Esophagus squamous epithelium (tissue), 5 donors: ENCODE measurements at regions not wholly inside any gene's neighbourhood (a gene's known extent, or its start where the extent isn't known, plus 50 kb on each side); places are given as distances from the start of the nearest gene placed in this dataset.

Experiments used
- DNase-seq: peaks from one replicate; lab custom pipeline; 2025; lab: John Stamatoyannopoulos, UW
- H3K27ac ChIP-seq, 4 donors: fragments of 200-600 bp; sonication (generic); one replicate each; pipeline ENCODE4 v1.5.1; 2016 to 2019; ENCODE audit warnings: mild to moderate bottlenecking in 1 of 4
- H3K27me3 ChIP-seq, 4 donors: fragments of 200-600 bp; sonication (generic); 1 replicate in 3 of 4; 2 replicates in 1 of 4; pipeline versions ENCODE4 v1.5.1 to v1.6.0; 2017 to 2021; ENCODE audit warnings: antibody characterized with exemption in 1 of 4
- H3K36me3 ChIP-seq, 3 donors: fragments of 200-600 bp; sonication (generic); one replicate each; pipeline ENCODE4 v1.5.1; 2016 to 2019
- H3K4me1 ChIP-seq, 3 donors: fragments of 200-600 bp; sonication (generic); one replicate each; pipeline ENCODE4 v1.5.1; 2017 to 2019
- H3K4me3 ChIP-seq, 4 donors: fragments of 200-600 bp; sonication (generic); 1 replicate in 3 of 4; 2 replicates in 1 of 4; pipeline ENCODE4 v1.5.1; 2016 to 2019; ENCODE audit warnings: mild to moderate bottlenecking in 2 of 4, moderate library complexity in 1 of 4
- H3K9me3 ChIP-seq, 3 donors: fragments of 200-600 bp; sonication (generic); one replicate each; pipeline ENCODE4 v1.5.1; 2016 to 2019
- POLR2A ChIP-seq, 4 donors: fragments of 450-650 bp; IDR thresholded peaks; one replicate each; pipeline ENCODE4 v1.6.1; 2017; ENCODE audit warnings: antibody characterized with exemption in 4 of 4, mild to moderate bottlenecking in 4 of 4, moderate library complexity in 3 of 4
- WGBS, 2 donors: methylation state at CpG; one replicate each; pipeline ENCODE4 v1.1.5; 2018; 5-methylcytosine and 5-hydroxymethylcytosine counted together
- intact Hi-C: fragments of 100-400 bp; cut with DNase I; formaldehyde crosslinking; loops from one replicate; pipeline ENCODE4 v1.15.0; 2022
- TF ChIP-seq, protein P1 (sequence below), 6 experiments: fragments of 450-650 bp in 4 of 6; fragments of 200-600 bp in 2 of 6; sonication (generic) in 2 of 6; IDR thresholded peaks; one replicate each; pipeline ENCODE4 v1.5.1; 2016 to 2019; ENCODE audit warnings: antibody characterized with exemption in 6 of 6, mild to moderate bottlenecking in 4 of 6, moderate library complexity in 4 of 6
- donor health status: DM: yes; HTN: yes; CAD: no.

- H3K27me3 ChIP-seq: no peaks in the 10 kb centered on the region
- no peak overlapping the region for H3K27ac ChIP-seq
- WGBS, 2 donors: 53 to 64% methylated on average over 10 of the region's 10 CpGs
- H3K4me3 ChIP-seq: no peak overlapping the region
- DNase-seq: no peak
- TF ChIP-seq, protein P1, sequence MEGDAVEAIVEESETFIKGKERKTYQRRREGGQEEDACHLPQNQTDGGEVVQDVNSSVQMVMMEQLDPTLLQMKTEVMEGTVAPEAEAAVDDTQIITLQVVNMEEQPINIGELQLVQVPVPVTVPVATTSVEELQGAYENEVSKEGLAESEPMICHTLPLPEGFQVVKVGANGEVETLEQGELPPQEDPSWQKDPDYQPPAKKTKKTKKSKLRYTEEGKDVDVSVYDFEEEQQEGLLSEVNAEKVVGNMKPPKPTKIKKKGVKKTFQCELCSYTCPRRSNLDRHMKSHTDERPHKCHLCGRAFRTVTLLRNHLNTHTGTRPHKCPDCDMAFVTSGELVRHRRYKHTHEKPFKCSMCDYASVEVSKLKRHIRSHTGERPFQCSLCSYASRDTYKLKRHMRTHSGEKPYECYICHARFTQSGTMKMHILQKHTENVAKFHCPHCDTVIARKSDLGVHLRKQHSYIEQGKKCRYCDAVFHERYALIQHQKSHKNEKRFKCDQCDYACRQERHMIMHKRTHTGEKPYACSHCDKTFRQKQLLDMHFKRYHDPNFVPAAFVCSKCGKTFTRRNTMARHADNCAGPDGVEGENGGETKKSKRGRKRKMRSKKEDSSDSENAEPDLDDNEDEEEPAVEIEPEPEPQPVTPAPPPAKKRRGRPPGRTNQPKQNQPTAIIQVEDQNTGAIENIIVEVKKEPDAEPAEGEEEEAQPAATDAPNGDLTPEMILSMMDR (IDR thresholded peaks at IDR 0.05): no peak
- no peak for TF ChIP-seq POLR2A (IDR thresholded peaks at IDR 0.05)
- H3K9me3 ChIP-seq: no peaks in the 10 kb centered on the region
- intact Hi-C loops: no loop called here
- no peaks in the 10 kb centered on the region for H3K36me3 ChIP-seq
- H3K4me1 ChIP-seq: no peaks in the 10 kb centered on the region
Measured at GRCh38 chr13:22461854-22462490, 718.8 kb upstream of the SGCG start.

GRCh38 chr13:22463089-22463488 lies 717.7 kb upstream of the SGCG start:
- WGBS, 2 donors: 52 to 61% methylated on average over 2 of the region's 2 CpGs
- H3K36me3 ChIP-seq: no peaks in the 10 kb centered on the region

DNA sequence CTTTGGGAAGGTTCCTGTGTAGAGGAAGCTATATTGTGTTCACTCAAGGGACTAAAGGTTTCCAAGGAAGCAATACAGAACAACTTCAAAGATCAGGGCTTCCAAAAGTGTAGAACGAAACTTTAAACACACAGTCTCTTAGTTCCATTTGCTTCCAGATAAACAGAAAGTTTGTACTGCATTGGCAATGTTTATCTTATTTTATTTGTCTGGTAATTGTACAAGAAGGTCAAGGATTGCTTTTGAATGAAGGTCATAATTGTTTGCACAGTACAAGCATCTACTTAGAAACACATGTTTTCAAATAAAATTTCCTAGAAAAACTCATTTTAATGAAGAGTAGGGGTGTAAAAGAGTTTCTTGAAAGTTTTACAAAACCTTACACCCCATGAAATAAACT lies 712.7 kb upstream of the SGCG start:
- intact Hi-C loops: no loop called here
- Histone ChIP-seq H3K27me3 (no peaks in the 10 kb centered on the region), H3K36me3 (no peaks in the 10 kb centered on the region), H3K4me1 (no peaks in the 10 kb centered on the region), H3K27ac (no peak overlapping the region), H3K4me3 (no peak overlapping the region), H3K9me3 (no peaks in the 10 kb centered on the region)
- no peak for TF ChIP-seq POLR2A (IDR thresholded peaks at IDR 0.05)
- TF ChIP-seq, protein P1 (IDR thresholded peaks at IDR 0.05): no peak
- 52 to 55% methylated on average over 1 of the region's 1 CpG for WGBS, 2 donors
- DNase-seq: no peak

More at GRCh38 chr13:22463089-22463488, 717.7 kb upstream of the SGCG start:
- TF ChIP-seq, protein P1 (IDR thresholded peaks at IDR 0.05): no peak
- TF ChIP-seq POLR2A (IDR thresholded peaks at IDR 0.05): no peak
- no peaks in the 10 kb centered on the region for H3K4me1 ChIP-seq
- no peak overlapping the region for H3K27ac ChIP-seq
- no peaks in the 10 kb centered on the region for H3K9me3 ChIP-seq
- no peak for DNase-seq
- intact Hi-C loops: no loop called here
- H3K27me3 ChIP-seq: no peaks in the 10 kb centered on the region
- no peak overlapping the region for H3K4me3 ChIP-seq

DNA sequence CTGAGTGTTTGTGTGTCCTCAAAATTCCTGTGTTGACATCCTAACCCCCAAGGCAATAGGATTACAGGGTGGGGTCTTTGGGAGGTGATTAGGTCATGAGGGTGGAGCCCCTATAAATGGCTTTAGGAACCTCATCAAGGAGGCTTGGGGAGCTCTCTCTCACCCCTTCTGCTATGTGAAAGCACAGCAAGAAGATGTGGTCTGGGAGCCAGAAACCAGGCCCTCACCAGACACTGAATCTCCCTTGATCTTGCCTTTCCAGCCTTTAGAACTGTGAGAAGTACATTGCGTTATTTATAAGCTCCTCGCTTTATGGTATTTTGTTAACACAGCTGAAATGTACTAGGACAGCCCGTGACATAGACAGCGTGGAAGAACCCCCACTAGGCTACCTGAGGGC lies 712.0 kb upstream of the SGCG start:
- Histone ChIP-seq H3K27ac (no peak overlapping the region), H3K9me3 (no peaks in the 10 kb centered on the region), H3K4me3 (no peak overlapping the region), H3K27me3 (no peaks in the 10 kb centered on the region), H3K4me1 (no peaks in the 10 kb centered on the region), H3K36me3 (no peaks in the 10 kb centered on the region)
- intact Hi-C loops: no loop called here
- 75 to 80% methylated on average over 4 of the region's 4 CpGs for WGBS, 2 donors
- TF ChIP-seq, protein P1 (IDR thresholded peaks at IDR 0.05): no peak
- no peak for TF ChIP-seq POLR2A (IDR thresholded peaks at IDR 0.05)
- DNase-seq: no peak

- Histone ChIP-seq H3K27ac (no peak overlapping the region), H3K9me3 (no peaks in the 10 kb centered on the region), H3K36me3 (no peaks in the 10 kb centered on the region), H3K4me3 (no peak overlapping the region), H3K27me3 (no peaks in the 10 kb centered on the region), H3K4me1 (no peaks in the 10 kb centered on the region)
- 68 to 76% methylated on average over 4 of the region's 4 CpGs for WGBS, 2 donors
- intact Hi-C loops: no loop called here
- TF ChIP-seq, protein P1 (IDR thresholded peaks at IDR 0.05): no peak
- no peak for TF ChIP-seq POLR2A (IDR thresholded peaks at IDR 0.05)
- no peak for DNase-seq
Measured at GRCh38 chr13:22469452-22469851, 711.3 kb upstream of the SGCG start.
